GM23248 (cell line): ENCODE measurements at regions not wholly inside any gene's neighbourhood (a gene's known extent, or its start where the extent isn't known, plus 50 kb on each side); places are given as distances from the start of the nearest gene placed in this dataset.

Source experiments
- DNase-seq: peaks from one replicate; pipeline ENCODE4 v3.0.0-alpha.2; 2015
- H2AFZ ChIP-seq: fragments of 200-600 bp; sonication (generic); 2 replicates; pipeline ENCODE4 v1.6.1; 2016; ENCODE audit warnings: antibody characterized with exemption
- H3F3A ChIP-seq: fragments of 200-600 bp; sonication (generic); 2 replicates; pipeline ENCODE4 v1.6.1; 2016; ENCODE audit warnings: mild to moderate bottlenecking, antibody characterized with exemption, mixed run types; ENCODE audit not compliant: insufficient read depth
- H3K27ac ChIP-seq: fragments of 200-600 bp; sonication (generic); 2 replicates; pipeline ENCODE4 v1.5.1; 2016; ENCODE audit warnings: mild to moderate bottlenecking
- H3K27me3 ChIP-seq: fragments of 200-600 bp; sonication (generic); replicated peaks from 2 replicates; pipeline ENCODE4 v1.6.1; 2016; ENCODE audit warnings: mild to moderate bottlenecking; ENCODE audit not compliant: insufficient read depth
- H3K36me3 ChIP-seq: fragments of 200-600 bp; sonication (generic); 2 replicates; pipeline ENCODE4 v1.6.1; 2016; ENCODE audit warnings: low read depth, mild to moderate bottlenecking
- H3K4me1 ChIP-seq: fragments of 200-600 bp; sonication (generic); 2 replicates; pipeline ENCODE4 v1.6.1; 2016; ENCODE audit warnings: mild to moderate bottlenecking; ENCODE audit not compliant: insufficient read depth
- H3K4me2 ChIP-seq: fragments of 200-600 bp; sonication (generic); one replicate; pipeline ENCODE4 v1.6.1; 2016; ENCODE audit warnings: mild to moderate bottlenecking; ENCODE audit not compliant: unreplicated experiment
- H3K4me3 ChIP-seq: fragments of 200-600 bp; sonication (generic); 2 replicates; pipeline ENCODE4 v1.5.1; 2016; ENCODE audit warnings: mild to moderate bottlenecking
- H3K79me2 ChIP-seq: fragments of 200-600 bp; sonication (generic); 2 replicates; pipeline ENCODE4 v1.6.1; 2016; ENCODE audit warnings: mild to moderate bottlenecking; ENCODE audit not compliant: insufficient read depth
- H3K9ac ChIP-seq: fragments of 200-600 bp; sonication (generic); 2 replicates; pipeline ENCODE4 v1.6.1; 2016; ENCODE audit warnings: mild to moderate bottlenecking
- H3K9me2 ChIP-seq: fragments of 200-600 bp; sonication (generic); 2 replicates; pipeline ENCODE4 v1.6.1; 2016; ENCODE audit warnings: mixed run types, mild to moderate bottlenecking, moderate library complexity; ENCODE audit not compliant: insufficient read depth
- H3K9me3 ChIP-seq: fragments of 200-600 bp; sonication (generic); one replicate; pipeline ENCODE4 v1.6.1; 2017; ENCODE audit warnings: low read depth
- H4K20me1 ChIP-seq: fragments of 200-600 bp; sonication (generic); 2 replicates; pipeline ENCODE4 v1.6.0; 2016; ENCODE audit not compliant: insufficient read depth
- EZH2 ChIP-seq: fragments of 200-600 bp; sonication (generic); IDR thresholded peaks from 2 replicates; pipeline ENCODE4 v1.6.1; 2018; ENCODE audit warnings: antibody characterized with exemption, mild to moderate bottlenecking; ENCODE audit not compliant: insufficient read depth, poor library complexity, severe bottlenecking
- EZH2phosphoT487 ChIP-seq: fragments of 200-600 bp; sonication (generic); IDR thresholded peaks from 2 replicates; pipeline ENCODE4 v1.6.1; 2018; ENCODE audit warnings: antibody characterized with exemption, moderate library complexity, mild to moderate bottlenecking, low read depth; ENCODE audit not compliant: insufficient read depth
- WGBS, 2 experiments: methylation state at CpG; one replicate each; pipeline ENCODE4 v1.1.6; 2015 to 2017; ENCODE audit warnings: low lambda C conversion rate in 2 of 2, low coverage in 1 of 2; ENCODE audit errors: missing lambda C conversion rate in 2 of 2; 5-methylcytosine and 5-hydroxymethylcytosine counted together
- in situ Hi-C: fragments of 300-500 bp; cut with MboI; formaldehyde crosslinking; loops from 2 replicates; pipeline ENCODE4 v1.15.0; 2020

DNA sequence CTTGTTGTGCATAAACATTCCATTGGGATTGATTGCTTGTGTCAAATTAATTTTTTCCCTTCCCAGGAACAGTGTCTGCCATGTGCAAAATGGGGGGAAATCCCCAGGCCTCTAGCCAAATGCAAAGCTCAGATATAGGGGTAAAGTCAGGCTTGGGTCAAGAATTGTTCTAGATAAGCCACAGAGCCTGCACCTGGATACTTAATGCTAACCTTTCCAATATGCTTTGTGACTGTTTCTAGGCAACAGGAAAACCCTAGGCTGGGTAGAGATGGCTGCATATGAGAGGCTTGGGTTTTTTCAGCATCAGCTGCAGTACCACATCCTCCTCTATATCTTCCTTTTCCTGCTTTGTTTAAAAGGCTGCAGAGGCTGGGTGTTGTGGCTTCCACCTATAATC lies 61.9 kb upstream of the ROPN1 start:
- no peak overlapping the region for H3K4me3 ChIP-seq
- no peaks in the 10 kb centered on the region for H3K79me2 ChIP-seq
- H3K36me3 ChIP-seq, result no peaks in the 10 kb centered on the region
- H3F3A ChIP-seq, result no peaks in the 10 kb centered on the region
- no peaks in the 10 kb centered on the region for H3K9me2 ChIP-seq
- H3K9me3 ChIP-seq, result no peaks in the 10 kb centered on the region
- no peak overlapping the region for H3K9ac ChIP-seq
- TF ChIP-seq EZH2 (no peak), EZH2phosphoT487 (no peak)
- H3K27me3 ChIP-seq, result peaks cover 36% of the 10 kb centered on the region
- no peak overlapping the region for H3K4me2 ChIP-seq
- no peak overlapping the region for H2AFZ ChIP-seq
- H4K20me1 ChIP-seq, result no peaks in the 10 kb centered on the region
- no peaks in the 10 kb centered on the region for H3K4me1 ChIP-seq
- H3K27ac ChIP-seq, result no peak overlapping the region
- in situ Hi-C loops, result no loop called here
- DNase-seq, result no peak

DNA sequence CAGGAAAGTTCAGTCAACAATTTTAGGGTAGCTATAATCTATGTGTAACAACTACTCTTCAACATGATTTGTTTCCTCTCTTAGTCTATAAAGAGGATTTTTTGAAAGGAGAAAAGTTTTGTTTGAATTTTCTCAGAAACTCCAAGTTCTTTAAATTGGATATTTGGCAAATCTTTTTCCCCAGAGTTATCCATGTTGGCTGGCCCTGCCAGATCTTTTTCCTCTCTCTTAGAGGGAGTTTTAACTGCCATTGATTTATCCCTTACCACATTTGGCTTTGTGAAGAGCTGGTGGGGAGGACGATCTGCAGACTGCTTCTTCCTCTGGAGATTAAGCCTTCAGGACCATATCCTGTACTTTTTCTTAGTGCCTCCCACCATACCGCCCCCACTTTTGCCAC lies 64.9 kb upstream of the ROPN1 start:
- Histone ChIP-seq H3K27ac (no peak overlapping the region), H3K4me1 (0 out of 2 replicates have a peak, but pooled peaks cover 5% of the 10 kb centered on the region), H3K79me2 (no peaks in the 10 kb centered on the region), H3K9me3 (no peaks in the 10 kb centered on the region), H3K9ac (no peak overlapping the region), H3K4me3 (no peak overlapping the region), H3K4me2 (no peak overlapping the region), H3K9me2 (no peaks in the 10 kb centered on the region), H3K36me3 (no peaks in the 10 kb centered on the region), H2AFZ (no peak overlapping the region), H3K27me3 (peaks cover 13% of the 10 kb centered on the region; the same call in 1 of the 2 replicates), H4K20me1 (no peaks in the 10 kb centered on the region), H3F3A (no peaks in the 10 kb centered on the region)
- in situ Hi-C loops, result no loop called here
- DNase-seq, result no peak
- 38 to 39% methylated on average over 2 of the region's 2 CpGs for WGBS, 2 experiments
- TF ChIP-seq EZH2phosphoT487 (no peak), EZH2 (no peak)

DNA sequence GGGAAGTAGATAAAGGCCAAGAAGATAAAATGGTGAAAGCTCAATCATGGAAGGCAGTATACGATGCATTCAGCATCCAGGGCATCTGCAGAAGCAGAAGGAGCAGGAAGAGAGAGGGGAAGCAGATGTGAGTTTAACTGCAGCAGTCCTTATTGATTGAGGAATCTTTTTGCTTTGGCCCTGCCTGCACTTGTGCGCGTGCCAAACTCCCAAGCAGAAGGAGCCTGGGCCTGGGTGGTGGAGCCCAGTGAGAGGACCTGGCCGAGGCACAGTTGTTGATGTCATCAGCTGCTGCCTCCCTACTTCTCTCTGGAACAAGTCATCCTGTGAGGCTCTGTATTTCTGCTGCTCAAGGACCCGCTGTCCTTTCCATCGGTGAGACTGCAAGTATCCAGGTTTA lies 65.5 kb upstream of the ROPN1 start:
- Histone ChIP-seq H3K9me2 (no peaks in the 10 kb centered on the region), H2AFZ (no peak overlapping the region), H3K27ac (no peak overlapping the region), H4K20me1 (no peaks in the 10 kb centered on the region), H3K4me1 (0 out of 2 replicates have a peak, but pooled peaks cover 5% of the 10 kb centered on the region), H3K79me2 (no peaks in the 10 kb centered on the region), H3K4me2 (no peak overlapping the region), H3K4me3 (no peak overlapping the region), H3K9ac (no peak overlapping the region), H3F3A (no peaks in the 10 kb centered on the region), H3K27me3 (peaks cover 10% of the 10 kb centered on the region; the same call in 1 of the 2 replicates), H3K36me3 (no peaks in the 10 kb centered on the region), H3K9me3 (no peaks in the 10 kb centered on the region)
- DNase-seq, result peak; percentile 22
- in situ Hi-C loops, result no loop called here
- WGBS, 2 experiments, result 27 to 37% methylated on average over 6 of the region's 6 CpGs
- TF ChIP-seq EZH2phosphoT487, result no peak
- TF ChIP-seq EZH2, result no peak

DNA sequence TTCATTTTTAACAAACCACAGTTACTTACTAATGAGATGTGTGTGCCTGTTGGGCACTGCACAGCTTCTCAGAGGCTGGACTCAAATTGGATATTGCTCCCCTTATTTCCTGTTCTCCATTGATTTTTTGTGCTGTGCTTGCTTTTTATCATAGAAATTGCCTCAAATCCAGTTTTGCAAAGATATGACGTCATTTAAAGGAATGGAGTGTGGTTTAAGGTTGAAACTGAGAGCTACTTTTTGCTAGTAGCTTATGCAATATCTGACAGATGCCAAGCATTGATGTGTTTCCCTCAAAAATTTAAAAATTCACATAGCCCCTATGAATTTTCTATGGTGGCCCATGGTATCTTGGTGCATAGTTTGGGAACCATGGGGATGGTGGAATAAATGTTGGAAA lies 67.7 kb upstream of the ROPN1 start:
- 0 to 5% methylated on average over 1 of the region's 1 CpG for WGBS, 2 experiments
- no peaks in the 10 kb centered on the region for H3K36me3 ChIP-seq
- no peak overlapping the region for H3K9ac ChIP-seq
- no peaks in the 10 kb centered on the region for H3K9me2 ChIP-seq
- H2AFZ ChIP-seq, result no peak overlapping the region
- peak; percentile 56 for DNase-seq
- H3K4me2 ChIP-seq, result no peak overlapping the region
- H4K20me1 ChIP-seq, result no peaks in the 10 kb centered on the region
- TF ChIP-seq EZH2, result no peak
- TF ChIP-seq EZH2phosphoT487, result no peak
- no peaks in the 10 kb centered on the region for H3K79me2 ChIP-seq
- H3K4me3 ChIP-seq, result no peak overlapping the region
- H3K27ac ChIP-seq, result no peak overlapping the region
- in situ Hi-C loops, result no loop called here
- 0 out of 2 replicates have a peak, but pooled peaks cover 5% of the 10 kb centered on the region for H3K27me3 ChIP-seq
- 0 out of 2 replicates have a peak, but pooled peaks cover 5% of the 10 kb centered on the region for H3K4me1 ChIP-seq
- H3F3A ChIP-seq, result no peaks in the 10 kb centered on the region
- no peaks in the 10 kb centered on the region for H3K9me3 ChIP-seq

DNA sequence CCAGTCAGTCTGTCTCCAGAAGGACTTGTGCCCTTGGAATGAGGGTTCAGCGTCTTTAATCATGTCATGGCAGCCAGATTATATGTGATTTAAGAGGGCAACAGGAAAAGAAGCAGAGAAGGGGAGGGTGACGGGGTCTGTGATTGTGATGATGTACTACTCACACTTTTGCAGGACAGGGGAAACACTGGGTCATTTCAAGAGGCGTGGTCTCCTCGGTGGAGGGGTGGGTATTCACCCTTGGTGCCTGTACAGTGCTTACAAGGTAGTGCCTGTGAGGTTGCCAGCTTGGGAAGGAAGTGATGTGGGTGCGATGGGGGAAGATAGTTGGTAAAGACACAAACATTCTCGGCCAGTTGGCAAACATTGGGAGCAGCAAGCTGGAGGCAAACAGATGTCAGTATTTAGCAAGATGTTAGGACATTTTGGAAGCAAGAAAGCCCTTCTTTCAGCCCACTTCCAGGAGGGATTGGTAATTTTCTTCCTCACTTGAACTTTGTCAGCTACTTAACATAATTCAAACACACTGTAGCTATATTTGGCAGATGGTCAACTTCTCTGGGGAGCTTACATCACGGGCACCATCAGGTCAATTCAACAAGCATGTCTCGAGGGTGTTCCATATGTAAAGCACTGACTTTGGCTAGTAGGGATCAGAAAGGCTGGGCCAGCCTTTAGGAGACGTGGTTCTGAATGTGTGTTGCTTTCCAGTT lies 71.4 kb upstream of the ROPN1 start:
- H3K4me3 ChIP-seq, result no peak overlapping the region
- 0 out of 2 replicates have a peak, but pooled peaks cover 5% of the 10 kb centered on the region for H3K4me1 ChIP-seq
- TF ChIP-seq EZH2phosphoT487 (no peak), EZH2 (no peak)
- H3K9me3 ChIP-seq, result no peaks in the 10 kb centered on the region
- H3K27ac ChIP-seq, result no peak overlapping the region
- no peaks in the 10 kb centered on the region for H3K9me2 ChIP-seq
- no peaks in the 10 kb centered on the region for H3F3A ChIP-seq
- H2AFZ ChIP-seq, result no peak overlapping the region
- H3K9ac ChIP-seq, result no peak overlapping the region
- H3K36me3 ChIP-seq, result no peaks in the 10 kb centered on the region
- no peaks in the 10 kb centered on the region for H3K79me2 ChIP-seq
- DNase-seq, result peak; percentile 24
- in situ Hi-C loops, result no loop called here
- H3K27me3 ChIP-seq, result no peaks in the 10 kb centered on the region
- H3K4me2 ChIP-seq, result no peak overlapping the region
- H4K20me1 ChIP-seq, result no peaks in the 10 kb centered on the region
- WGBS, 2 experiments, result 41 to 42% methylated on average over 9 of the region's 9 CpGs
